ENCODE measurements at regions not wholly inside any gene's neighbourhood (a gene's known extent, or its start where the extent isn't known, plus 50 kb on each side); places are given as distances from the start of the nearest gene placed in this dataset.

DNA sequence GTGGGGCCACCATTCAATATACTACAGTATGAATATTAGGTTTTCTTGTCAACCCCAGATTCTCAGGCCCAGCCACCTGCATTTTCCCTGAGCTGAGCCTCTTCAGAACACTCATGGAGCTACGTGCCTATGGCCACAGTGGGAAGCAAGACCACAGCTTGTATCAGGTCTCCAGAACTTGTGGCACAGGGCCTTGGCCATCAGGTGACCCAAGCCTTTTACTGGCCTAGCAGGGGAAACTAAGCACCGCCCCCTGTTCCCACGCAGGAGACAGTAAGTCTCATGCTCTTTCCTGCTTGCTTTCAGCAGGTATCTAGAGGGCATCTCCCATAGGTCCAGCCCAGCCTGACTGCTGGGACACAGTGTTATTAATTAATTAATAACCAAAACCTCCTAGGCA is 138.4 kb upstream of the MAMLD1 start:
- TF ChIP-seq POLR2AphosphoS5 (IDR thresholded peaks at IDR 0.05; ENCODE audit: low read depth) (no peak), GABPA (IDR thresholded peaks at IDR 0.05; ENCODE audit: low read depth) (no peak), SPI1 (IDR thresholded peaks at IDR 0.05; ENCODE audit: borderline replicate concordance, low read depth) (no peak)
- TF ChIP-seq, protein P1, sequence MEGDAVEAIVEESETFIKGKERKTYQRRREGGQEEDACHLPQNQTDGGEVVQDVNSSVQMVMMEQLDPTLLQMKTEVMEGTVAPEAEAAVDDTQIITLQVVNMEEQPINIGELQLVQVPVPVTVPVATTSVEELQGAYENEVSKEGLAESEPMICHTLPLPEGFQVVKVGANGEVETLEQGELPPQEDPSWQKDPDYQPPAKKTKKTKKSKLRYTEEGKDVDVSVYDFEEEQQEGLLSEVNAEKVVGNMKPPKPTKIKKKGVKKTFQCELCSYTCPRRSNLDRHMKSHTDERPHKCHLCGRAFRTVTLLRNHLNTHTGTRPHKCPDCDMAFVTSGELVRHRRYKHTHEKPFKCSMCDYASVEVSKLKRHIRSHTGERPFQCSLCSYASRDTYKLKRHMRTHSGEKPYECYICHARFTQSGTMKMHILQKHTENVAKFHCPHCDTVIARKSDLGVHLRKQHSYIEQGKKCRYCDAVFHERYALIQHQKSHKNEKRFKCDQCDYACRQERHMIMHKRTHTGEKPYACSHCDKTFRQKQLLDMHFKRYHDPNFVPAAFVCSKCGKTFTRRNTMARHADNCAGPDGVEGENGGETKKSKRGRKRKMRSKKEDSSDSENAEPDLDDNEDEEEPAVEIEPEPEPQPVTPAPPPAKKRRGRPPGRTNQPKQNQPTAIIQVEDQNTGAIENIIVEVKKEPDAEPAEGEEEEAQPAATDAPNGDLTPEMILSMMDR (IDR thresholded peaks at IDR 0.05; ENCODE audit: insufficient read depth, low read length) = no peak
- TF ChIP-seq, protein P2, sequence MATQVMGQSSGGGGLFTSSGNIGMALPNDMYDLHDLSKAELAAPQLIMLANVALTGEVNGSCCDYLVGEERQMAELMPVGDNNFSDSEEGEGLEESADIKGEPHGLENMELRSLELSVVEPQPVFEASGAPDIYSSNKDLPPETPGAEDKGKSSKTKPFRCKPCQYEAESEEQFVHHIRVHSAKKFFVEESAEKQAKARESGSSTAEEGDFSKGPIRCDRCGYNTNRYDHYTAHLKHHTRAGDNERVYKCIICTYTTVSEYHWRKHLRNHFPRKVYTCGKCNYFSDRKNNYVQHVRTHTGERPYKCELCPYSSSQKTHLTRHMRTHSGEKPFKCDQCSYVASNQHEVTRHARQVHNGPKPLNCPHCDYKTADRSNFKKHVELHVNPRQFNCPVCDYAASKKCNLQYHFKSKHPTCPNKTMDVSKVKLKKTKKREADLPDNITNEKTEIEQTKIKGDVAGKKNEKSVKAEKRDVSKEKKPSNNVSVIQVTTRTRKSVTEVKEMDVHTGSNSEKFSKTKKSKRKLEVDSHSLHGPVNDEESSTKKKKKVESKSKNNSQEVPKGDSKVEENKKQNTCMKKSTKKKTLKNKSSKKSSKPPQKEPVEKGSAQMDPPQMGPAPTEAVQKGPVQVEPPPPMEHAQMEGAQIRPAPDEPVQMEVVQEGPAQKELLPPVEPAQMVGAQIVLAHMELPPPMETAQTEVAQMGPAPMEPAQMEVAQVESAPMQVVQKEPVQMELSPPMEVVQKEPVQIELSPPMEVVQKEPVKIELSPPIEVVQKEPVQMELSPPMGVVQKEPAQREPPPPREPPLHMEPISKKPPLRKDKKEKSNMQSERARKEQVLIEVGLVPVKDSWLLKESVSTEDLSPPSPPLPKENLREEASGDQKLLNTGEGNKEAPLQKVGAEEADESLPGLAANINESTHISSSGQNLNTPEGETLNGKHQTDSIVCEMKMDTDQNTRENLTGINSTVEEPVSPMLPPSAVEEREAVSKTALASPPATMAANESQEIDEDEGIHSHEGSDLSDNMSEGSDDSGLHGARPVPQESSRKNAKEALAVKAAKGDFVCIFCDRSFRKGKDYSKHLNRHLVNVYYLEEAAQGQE (IDR thresholded peaks at IDR 0.05; ENCODE audit: insufficient replicate concordance, low read depth) = no peak
